Ovary (tissue), 7 donors: ENCODE measurements at regions not wholly inside any gene's neighbourhood (a gene's known extent, or its start where the extent isn't known, plus 50 kb on each side); places are given as distances from the start of the nearest gene placed in this dataset.
A peak's percentile ranks its signal among the peaks of the same experiment; 100 is the strongest.

ENCODE experiments used
- DNase-seq, 5 donors: peaks; one replicate each; pipeline ENCODE4 v3.0.0-alpha.2; 2019 to 2020
- H3K27ac ChIP-seq, 2 donors: fragments of 200-600 bp; one replicate each; pipeline versions ENCODE4 v1.5.1 to v1.8.0; 2019 to 2022
- H3K27me3 ChIP-seq: fragments of 200-600 bp; one replicate; pipeline ENCODE4 v1.8.0; 2022
- H3K36me3 ChIP-seq: fragments of 200-600 bp; sonication (generic); one replicate; pipeline ENCODE4 v1.5.1; 2019
- H3K4me1 ChIP-seq: one replicate; pipeline ENCODE4 v1.8.1; 2013; ENCODE audit warnings: mild to moderate bottlenecking, moderate library complexity; ENCODE audit not compliant: insufficient read depth
- H3K4me3 ChIP-seq: fragments of 200-600 bp; sonication (generic); one replicate; pipeline ENCODE4 v1.5.1; 2017
- H3K9me3 ChIP-seq, 2 donors: fragments of 200-600 bp in 1 of 2; sonication (generic) in 1 of 2; one replicate each; pipeline versions ENCODE4 v1.5.1 to v1.8.1; 2013 to 2019; ENCODE audit warnings: mild to moderate bottlenecking in 1 of 2, moderate library complexity in 1 of 2
- CTCF ChIP-seq, 3 donors: fragments of 450-650 bp in 2 of 3; fragments of 200-600 bp in 1 of 3; IDR thresholded peaks; one replicate each; pipeline versions ENCODE4 v1.5.1 to v1.8.0; 2016 to 2022; ENCODE audit warnings: antibody characterized with exemption in 3 of 3, mild to moderate bottlenecking in 1 of 3
- EP300 ChIP-seq: sonication (generic); formaldehyde crosslinking; IDR thresholded peaks from one replicate; pipeline ENCODE4 v1.6.1; 2017; ENCODE audit warnings: antibody characterized with exemption
- POLR2A ChIP-seq: fragments of 450-650 bp; IDR thresholded peaks from one replicate; pipeline ENCODE4 v1.6.1; 2017; ENCODE audit warnings: antibody characterized with exemption, mild to moderate bottlenecking, moderate library complexity
- WGBS, 3 donors: extraction: QIAGEN DNeasy Blood & Tissue Kit in 1 of 3; methylation state at CpG; one replicate each; pipeline versions ENCODE4 v1.1.5 to v1.1.7; 2013 to 2017; 5-methylcytosine and 5-hydroxymethylcytosine counted together
- intact Hi-C, 4 donors: fragments of 100-400 bp; cut with DNase I; formaldehyde crosslinking; loops; one replicate each; pipeline versions ENCODE4 v1.11.0 to v1.15.1; 2022 to 2023
- donor health status: DM: no; HTN: no; CAD: no; lungs with moderate emphysema.
- donor health status: DM: no; HTN: no; CAD: no.
- donor health status: Bipolar disorder and iron deficiency.
- donor health status: DM: no; HTN: no; CAD: no.
- donor health status: DM: yes; HTN: yes; CAD: no.

- H3K27ac ChIP-seq = no peak overlapping the region
- no peaks in the 10 kb centered on the region for H3K27me3 ChIP-seq
- no peak overlapping the region for H3K4me3 ChIP-seq
- WGBS, 3 donors = 93 to 95% (median 95%) methylated on average over 16 of the region's 16 CpGs
- intact Hi-C loops = no loop called here
- peaks cover 2% of the 10 kb centered on the region for H3K4me1 ChIP-seq
- TF ChIP-seq POLR2A (no peak), CTCF (IDR thresholded peaks at IDR 0.05) (no peak), EP300 (no peak)
- H3K36me3 ChIP-seq = no peaks in the 10 kb centered on the region
- no peaks in the 10 kb centered on the region for H3K9me3 ChIP-seq
- DNase-seq = no peak
These were observed 115.4 kb upstream of the FBXL7 start for GRCh38 chr5:15384581-15384980.

GRCh38 chr5:15384176-15384575 lies 115.8 kb upstream of the FBXL7 start:
- intact Hi-C loops = no loop called here
- no peak for TF ChIP-seq CTCF (IDR thresholded peaks at IDR 0.05)
- TF ChIP-seq EP300 = no peak
- Histone ChIP-seq H3K4me3 (no peak overlapping the region), H3K36me3 (no peaks in the 10 kb centered on the region), H3K27me3 (no peaks in the 10 kb centered on the region), H3K9me3 (no peaks in the 10 kb centered on the region), H3K27ac (no peak overlapping the region), H3K4me1 (peaks cover 2% of the 10 kb centered on the region)
- 91 to 93% (median 91%) methylated on average over 9 of the region's 9 CpGs for WGBS, 3 donors
- DNase-seq = no peak

- H3K4me1 ChIP-seq = peaks cover 2% of the 10 kb centered on the region
- no peak overlapping the region for H3K27ac ChIP-seq
- DNase-seq = no peak
- TF ChIP-seq POLR2A = no peak
- TF ChIP-seq CTCF (IDR thresholded peaks at IDR 0.05) = peak in 2 of 3 donors; percentile 24 to 27
- no peak for TF ChIP-seq EP300
- 70 to 75% (median 72%) methylated on average over 1 of the region's 1 CpG for WGBS, 3 donors
- no peak overlapping the region for H3K4me3 ChIP-seq
- no peaks in the 10 kb centered on the region for H3K9me3 ChIP-seq
- H3K36me3 ChIP-seq = no peaks in the 10 kb centered on the region
- H3K27me3 ChIP-seq = no peaks in the 10 kb centered on the region
- intact Hi-C loops = no loop called here
These were observed 116.5 kb upstream of the FBXL7 start for GRCh38 chr5:15383469-15383868.

DNA sequence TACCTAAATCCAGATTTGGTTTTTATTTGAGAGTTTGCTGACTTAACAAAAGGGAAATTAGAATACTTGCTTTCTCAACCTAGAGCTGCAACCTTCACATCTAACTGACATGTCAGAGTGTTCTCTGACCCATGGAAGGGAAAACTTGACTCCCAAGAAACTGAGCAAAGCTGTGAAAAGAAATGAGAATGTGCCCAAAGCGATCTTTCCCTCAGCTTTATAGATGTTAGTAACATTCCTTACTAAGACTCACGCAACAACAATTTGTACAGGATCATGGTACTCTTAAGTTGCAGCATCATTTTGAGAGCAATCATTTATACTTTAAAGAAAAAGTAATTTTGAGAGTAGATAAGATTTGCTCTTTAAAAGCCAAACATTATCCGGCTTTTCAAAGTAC lies 117.0 kb upstream of the FBXL7 start:
- Histone ChIP-seq H3K36me3 (no peaks in the 10 kb centered on the region), H3K27ac (no peak overlapping the region), H3K27me3 (no peaks in the 10 kb centered on the region), H3K4me1 (no peaks in the 10 kb centered on the region), H3K9me3 (no peaks in the 10 kb centered on the region), H3K4me3 (no peak overlapping the region)
- TF ChIP-seq POLR2A (no peak), CTCF (IDR thresholded peaks at IDR 0.05) (no peak), EP300 (no peak)
- no peak for DNase-seq
- WGBS, 3 donors = 83 to 87% (median 86%) methylated on average over 3 of the region's 3 CpGs
- intact Hi-C loops = no loop called here
